Pancreas (tissue), 10 donors: ENCODE measurements at regions not wholly inside any gene's neighbourhood (a gene's known extent, or its start where the extent isn't known, plus 50 kb on each side); places are given as distances from the start of the nearest gene placed in this dataset.

Source experiments
- ATAC-seq, 4 donors: fragments of 200-7000 bp; cut with Tn5 transposase; one replicate each; pipeline versions ENCODE4 v1.8.0 to v1.9.1; 2020; ENCODE audit warnings: mild to moderate bottlenecking in 4 of 4, moderate library complexity in 4 of 4
- DNase-seq, 6 donors: peaks; one replicate each; pipeline ENCODE4 v3.0.0-alpha.2; 2020
- FAIRE-seq: peaks from 2 replicates; lab custom pipeline; 2012; peaks lifted over from hg19 to GRCh38; lab: Jason Lieb, UNC
- H3K27ac ChIP-seq, 4 donors: fragments of 200-600 bp; sonication (generic); 1 replicate in 3 of 4; 2 replicates in 1 of 4; pipeline versions ENCODE4 v1.5.0 to v1.8.0; 2020
- H3K27me3 ChIP-seq, 4 donors: fragments of 200-600 bp; one replicate each; pipeline ENCODE4 v1.8.0; 2021
- H3K36me3 ChIP-seq, 3 donors: fragments of 200-600 bp; sonication (generic) in 1 of 3; one replicate each; pipeline versions ENCODE4 v1.5.0 to v1.8.0; 2020 to 2021
- H3K4me1 ChIP-seq, 3 donors: fragments of 200-600 bp; one replicate each; pipeline ENCODE4 v1.8.0; 2021
- H3K4me3 ChIP-seq, 4 donors: fragments of 200-600 bp; sonication (generic) in 2 of 4; one replicate each; pipeline versions ENCODE4 v1.5.0 to v1.8.0; 2020 to 2021
- H3K9me3 ChIP-seq, 4 donors: fragments of 200-600 bp; one replicate each; pipeline ENCODE4 v1.8.0; 2021
- CTCF ChIP-seq, 4 donors: fragments of 200-600 bp; sonication (generic) in 3 of 4; IDR thresholded peaks; one replicate each; pipeline versions ENCODE4 v1.5.0 to v1.8.0; 2021; ENCODE audit warnings: antibody characterized with exemption in 4 of 4
- WGBS, 2 donors: extraction: QIAGEN DNeasy Blood & Tissue Kit; methylation state at CpG; one replicate each; pipeline ENCODE4 v1.1.7; 2013; 5-methylcytosine and 5-hydroxymethylcytosine counted together
- intact Hi-C, 3 donors: fragments of 100-400 bp; cut with DNase I; formaldehyde crosslinking; loops; one replicate each; pipeline versions ENCODE4 v1.11.1 to v1.14.2; 2022
- donor health status: healthy with polysubstance abuse.
- donor health status: DM: no; HTN: no; CAD: no; lungs with moderate emphysema.
- donor health status: DM: no; HTN: no; CAD: no.
- donor health status: control.
- donor health status: control.
- donor health status: Bipolar disorder and iron deficiency.
- donor health status: DM: yes; HTN: yes; CAD: no.
- donor health status: DM: no; HTN: no; CAD: no.
- donor health status: DM: no; HTN: no; CAD: no.
- donor health status: DM: yes; HTN: yes; CAD: no.

GRCh38 chr18:44423814-44424644 lies 256.7 kb upstream of the SETBP1 start:
- peak in 1 of 4 donors; percentile 21 for ATAC-seq
- no peak for DNase-seq
- Histone ChIP-seq H3K4me3 (no peak overlapping the region), H3K4me1 (no peaks in the 10 kb centered on the region), H3K27ac (no peak overlapping the region), H3K27me3 (no peaks in the 10 kb centered on the region), H3K36me3 (no peaks in the 10 kb centered on the region), H3K9me3 (no peaks in the 10 kb centered on the region)
- FAIRE-seq = no peak
- intact Hi-C loops = no loop called here
- no peak for TF ChIP-seq CTCF (IDR thresholded peaks at IDR 0.05)
- WGBS, 2 donors = 39 to 41% methylated on average over 7 of the region's 7 CpGs

DNA sequence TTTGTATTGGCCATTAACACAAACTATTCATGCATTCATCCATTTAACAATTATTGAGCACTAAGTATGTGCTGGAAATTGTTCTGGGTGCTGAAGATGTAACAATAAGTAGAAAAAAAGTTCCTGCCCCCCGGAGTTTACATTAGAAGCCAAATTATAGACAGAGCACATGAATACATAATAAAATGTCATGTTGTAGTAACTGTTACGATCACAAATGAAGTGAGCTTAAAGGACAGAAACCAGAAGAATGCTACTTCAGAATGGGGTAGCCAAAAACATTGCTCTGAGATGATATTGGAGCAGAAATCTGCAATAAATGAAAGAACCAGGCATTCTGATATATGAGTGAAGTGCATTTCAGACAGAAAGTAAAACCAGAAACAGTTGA lies 256.0 kb upstream of the SETBP1 start:
- ATAC-seq (no peak), FAIRE-seq (no peak), DNase-seq (no peak)
- no peaks in the 10 kb centered on the region for H3K9me3 ChIP-seq
- no peaks in the 10 kb centered on the region for H3K4me1 ChIP-seq
- no peaks in the 10 kb centered on the region for H3K36me3 ChIP-seq
- no peak for TF ChIP-seq CTCF (IDR thresholded peaks at IDR 0.05)
- no peak overlapping the region for H3K4me3 ChIP-seq
- 74 to 80% methylated on average over 2 of the region's 2 CpGs for WGBS, 2 donors
- intact Hi-C loops = no loop called here
- H3K27me3 ChIP-seq = no peaks in the 10 kb centered on the region
- no peak overlapping the region for H3K27ac ChIP-seq

DNA sequence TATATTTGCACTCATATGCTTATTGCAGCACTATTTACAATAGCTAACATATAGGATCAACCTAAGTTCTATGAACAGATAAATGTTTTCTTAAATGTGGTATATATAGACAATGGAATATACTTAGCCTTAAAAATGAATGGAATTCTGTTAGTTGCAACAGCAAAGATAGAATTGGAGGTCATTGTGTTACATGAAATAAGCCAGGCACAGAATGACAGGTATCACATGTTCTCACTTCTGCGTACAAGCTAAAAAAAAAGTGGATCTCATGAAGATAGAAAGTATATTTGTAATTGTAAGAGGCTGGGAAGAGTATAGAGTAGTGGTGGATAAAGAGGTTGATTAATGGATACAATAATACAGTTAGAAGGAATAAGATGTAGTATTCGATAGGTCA lies 255.5 kb upstream of the SETBP1 start:
- intact Hi-C loops = no loop called here
- Histone ChIP-seq H3K4me1 (no peaks in the 10 kb centered on the region), H3K36me3 (no peaks in the 10 kb centered on the region), H3K27ac (no peak overlapping the region), H3K4me3 (no peak overlapping the region), H3K27me3 (no peaks in the 10 kb centered on the region), H3K9me3 (no peaks in the 10 kb centered on the region)
- no peak for ATAC-seq
- no peak for TF ChIP-seq CTCF (IDR thresholded peaks at IDR 0.05)
- 77 to 88% methylated on average over 2 of the region's 2 CpGs for WGBS, 2 donors
- FAIRE-seq = no peak
- DNase-seq = no peak

DNA sequence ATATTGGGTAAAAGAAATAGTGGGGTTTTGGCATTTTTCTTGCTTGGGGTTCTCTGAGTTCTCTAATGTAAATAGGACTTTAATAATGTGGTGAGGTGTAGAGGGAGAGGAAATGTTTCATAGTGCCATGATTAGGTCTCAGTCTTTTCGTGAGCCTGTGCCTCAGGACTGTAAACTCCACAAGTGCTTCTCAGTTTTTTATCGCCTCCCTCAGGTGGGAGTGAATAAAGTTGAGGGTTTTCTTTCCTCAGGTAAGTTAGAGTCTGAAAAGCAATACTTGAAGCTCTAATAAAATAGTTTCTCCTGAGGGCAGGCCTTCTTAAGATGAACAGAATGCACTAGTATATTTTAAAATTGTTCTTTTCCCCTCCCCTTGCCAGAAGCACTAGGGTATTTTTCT lies 243.1 kb upstream of the SETBP1 start:
- WGBS, 2 donors = 89 to 90% methylated on average over 2 of the region's 2 CpGs
- intact Hi-C loops = no loop called here
- Histone ChIP-seq H3K36me3 (no peaks in the 10 kb centered on the region), H3K27me3 (no peaks in the 10 kb centered on the region), H3K9me3 (no peaks in the 10 kb centered on the region), H3K4me3 (no peak overlapping the region), H3K4me1 (no peaks in the 10 kb centered on the region), H3K27ac (no peak overlapping the region)
- ATAC-seq (no peak), FAIRE-seq (no peak), DNase-seq (no peak)
- no peak for TF ChIP-seq CTCF (IDR thresholded peaks at IDR 0.05)

GRCh38 chr18:44450226-44450625 lies 230.5 kb upstream of the SETBP1 start:
- Histone ChIP-seq H3K4me3 (no peak overlapping the region), H3K4me1 (no peaks in the 10 kb centered on the region), H3K27ac (no peak overlapping the region), H3K27me3 (no peaks in the 10 kb centered on the region), H3K36me3 (no peaks in the 10 kb centered on the region), H3K9me3 (no peaks in the 10 kb centered on the region)
- no peak for DNase-seq
- no peak for TF ChIP-seq CTCF (IDR thresholded peaks at IDR 0.05)
- no peak for FAIRE-seq
- ATAC-seq = no peak
- intact Hi-C loops = no loop called here
- WGBS, 2 donors = 58 to 60% methylated on average over 2 of the region's 2 CpGs
